Neural progenitor cell (in vitro differentiated cells): ENCODE measurements at regions not wholly inside any gene's neighbourhood (a gene's known extent, or its start where the extent isn't known, plus 50 kb on each side); places are given as distances from the start of the nearest gene placed in this dataset.

ENCODE experiments used
- EZH2phosphoT487 ChIP-seq: fragments of 200-600 bp; sonication (generic); IDR thresholded peaks from 2 replicates; pipeline ENCODE4 v1.6.1; 2017; ENCODE audit warnings: antibody characterized with exemption
- TF ChIP-seq, protein P1 (sequence below): fragments of 200-600 bp; sonication (generic); IDR thresholded peaks from 2 replicates; pipeline ENCODE4 v1.5.1; 2017; ENCODE audit warnings: antibody characterized with exemption, mild to moderate bottlenecking

DNA sequence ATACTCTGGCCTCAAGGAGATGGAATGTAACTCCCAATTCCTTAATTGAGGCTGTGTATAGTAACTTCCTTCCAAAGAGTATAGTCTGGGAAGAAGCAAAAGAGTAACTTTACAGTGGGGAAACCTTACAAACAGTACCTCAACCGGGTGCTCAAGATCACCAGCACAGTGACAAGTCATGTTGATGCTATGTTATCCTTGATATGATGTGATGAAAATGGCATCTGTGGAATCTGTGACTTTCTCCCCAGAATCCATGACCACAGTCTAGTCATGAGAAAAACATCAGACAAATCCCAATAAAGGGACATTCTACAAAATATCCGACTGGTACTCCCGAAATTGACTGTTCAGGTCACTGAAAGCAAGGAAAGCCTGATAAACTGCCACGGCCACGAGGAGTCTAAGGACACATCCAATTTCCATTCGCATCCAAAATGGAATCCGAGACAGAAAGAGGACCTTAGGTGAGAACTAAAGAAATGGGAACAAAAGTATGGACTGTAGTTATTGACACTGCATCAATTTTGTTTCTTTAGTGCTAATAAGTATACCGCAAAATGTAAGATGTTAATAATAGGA, 97.3 kb upstream of the FRMD6 start:
- TF ChIP-seq, protein P1, sequence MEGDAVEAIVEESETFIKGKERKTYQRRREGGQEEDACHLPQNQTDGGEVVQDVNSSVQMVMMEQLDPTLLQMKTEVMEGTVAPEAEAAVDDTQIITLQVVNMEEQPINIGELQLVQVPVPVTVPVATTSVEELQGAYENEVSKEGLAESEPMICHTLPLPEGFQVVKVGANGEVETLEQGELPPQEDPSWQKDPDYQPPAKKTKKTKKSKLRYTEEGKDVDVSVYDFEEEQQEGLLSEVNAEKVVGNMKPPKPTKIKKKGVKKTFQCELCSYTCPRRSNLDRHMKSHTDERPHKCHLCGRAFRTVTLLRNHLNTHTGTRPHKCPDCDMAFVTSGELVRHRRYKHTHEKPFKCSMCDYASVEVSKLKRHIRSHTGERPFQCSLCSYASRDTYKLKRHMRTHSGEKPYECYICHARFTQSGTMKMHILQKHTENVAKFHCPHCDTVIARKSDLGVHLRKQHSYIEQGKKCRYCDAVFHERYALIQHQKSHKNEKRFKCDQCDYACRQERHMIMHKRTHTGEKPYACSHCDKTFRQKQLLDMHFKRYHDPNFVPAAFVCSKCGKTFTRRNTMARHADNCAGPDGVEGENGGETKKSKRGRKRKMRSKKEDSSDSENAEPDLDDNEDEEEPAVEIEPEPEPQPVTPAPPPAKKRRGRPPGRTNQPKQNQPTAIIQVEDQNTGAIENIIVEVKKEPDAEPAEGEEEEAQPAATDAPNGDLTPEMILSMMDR = no peak
- TF ChIP-seq EZH2phosphoT487 = no peak
